ENCODE measurements at regions not wholly inside any gene's neighbourhood (a gene's known extent, or its start where the extent isn't known, plus 50 kb on each side); places are given as distances from the start of the nearest gene placed in this dataset.

- Mint-ChIP-seq H3K4me3 (ENCODE audit: low read depth, unreplicated experiment) (no peak overlapping the region), H3K27ac (ENCODE audit: unreplicated experiment) (no peak overlapping the region), H3K27me3 (ENCODE audit: unreplicated experiment) (no peaks in the 10 kb centered on the region), H3K4me1 (ENCODE audit: low read depth, unreplicated experiment) (peaks cover 14% of the 10 kb centered on the region), H3K9me3 (ENCODE audit: low read depth, unreplicated experiment) (peaks cover 2% of the 10 kb centered on the region), H3K36me3 (ENCODE audit: insufficient read depth, unreplicated experiment) (no peaks in the 10 kb centered on the region)
- CTCF ChIA-PET = interaction anchor here (0.6 kb wide), 1 partner anchor 60 kb away, joined by 4 read pairs; no protein-coding TSS in a partner anchor
- no peak for DNase-seq
- intact Hi-C loops (cut with micrococcal nuclease; ENCODE audit: unreplicated experiment) = no loop called here
- TF ChIP-seq CTCF (IDR thresholded peaks at IDR 0.05; ENCODE audit: unreplicated experiment) = no peak
- BruUV-seq (replicated peaks) = no TSS peak
Observed at GRCh38 chr5:74418709-74419108, 221.8 kb downstream of the ENC1 start.

- BruUV-seq (replicated peaks) = no TSS peak
- no peak for TF ChIP-seq CTCF (IDR thresholded peaks at IDR 0.05; ENCODE audit: unreplicated experiment)
- Mint-ChIP-seq H3K4me3 (ENCODE audit: low read depth, unreplicated experiment) (no peak overlapping the region), H3K27me3 (ENCODE audit: unreplicated experiment) (no peaks in the 10 kb centered on the region), H3K27ac (ENCODE audit: unreplicated experiment) (no peak overlapping the region), H3K4me1 (ENCODE audit: low read depth, unreplicated experiment) (peaks cover 10% of the 10 kb centered on the region), H3K36me3 (ENCODE audit: insufficient read depth, unreplicated experiment) (no peaks in the 10 kb centered on the region), H3K9me3 (ENCODE audit: low read depth, unreplicated experiment) (peaks cover 2% of the 10 kb centered on the region)
- CTCF ChIA-PET = no interaction called here
- no peak for DNase-seq
- intact Hi-C loops (cut with micrococcal nuclease; ENCODE audit: unreplicated experiment) = no loop called here
Observed at GRCh38 chr5:74418261-74418660, 222.3 kb downstream of the ENC1 start.

- Mint-ChIP-seq H3K9me3 (ENCODE audit: low read depth, unreplicated experiment) (no peaks in the 10 kb centered on the region), H3K27ac (ENCODE audit: unreplicated experiment) (no peak overlapping the region), H3K36me3 (ENCODE audit: insufficient read depth, unreplicated experiment) (no peaks in the 10 kb centered on the region), H3K4me3 (ENCODE audit: low read depth, unreplicated experiment) (no peak overlapping the region), H3K4me1 (ENCODE audit: low read depth, unreplicated experiment) (peaks cover 26% of the 10 kb centered on the region), H3K27me3 (ENCODE audit: unreplicated experiment) (no peaks in the 10 kb centered on the region)
- BruUV-seq (replicated peaks) = no TSS peak
- CTCF ChIA-PET = interaction anchor here (0.7 to 1.5 kb wide), 3 partner anchors 17 to 225 kb away, joined by 3 read pairs; partner anchors contain the start of gene ENC1
- no peak for TF ChIP-seq CTCF (IDR thresholded peaks at IDR 0.05; ENCODE audit: unreplicated experiment)
- no peak for DNase-seq
- intact Hi-C loops (cut with micrococcal nuclease; ENCODE audit: unreplicated experiment) = no loop called here
Observed at GRCh38 chr5:74415695-74416102, 224.8 kb downstream of the ENC1 start.

GRCh38 chr5:74414228-74414627, 226.3 kb downstream of the ENC1 start:
- Mint-ChIP-seq H3K4me3 (ENCODE audit: low read depth, unreplicated experiment) (no peak overlapping the region), H3K27me3 (ENCODE audit: unreplicated experiment) (no peaks in the 10 kb centered on the region), H3K36me3 (ENCODE audit: insufficient read depth, unreplicated experiment) (no peaks in the 10 kb centered on the region), H3K4me1 (ENCODE audit: low read depth, unreplicated experiment) (peaks cover 40% of the 10 kb centered on the region), H3K27ac (ENCODE audit: unreplicated experiment) (no peak overlapping the region), H3K9me3 (ENCODE audit: low read depth, unreplicated experiment) (no peaks in the 10 kb centered on the region)
- intact Hi-C loops (cut with micrococcal nuclease; ENCODE audit: unreplicated experiment) = no loop called here
- no TSS peak for BruUV-seq (replicated peaks)
- CTCF ChIA-PET = no interaction called here
- DNase-seq = no peak
- TF ChIP-seq CTCF (IDR thresholded peaks at IDR 0.05; ENCODE audit: unreplicated experiment) = no peak

All from Calu3 (cell line).